Fibroblast of lung (primary cell): ENCODE measurements at regions not wholly inside any gene's neighbourhood (a gene's known extent, or its start where the extent isn't known, plus 50 kb on each side); places are given as distances from the start of the nearest gene placed in this dataset.

Experiments used
- DNase-seq, 2 donors: peaks; one replicate each; pipeline versions ENCODE4 v3.0.0 to v3.0.0-alpha.2; 2010; ENCODE audit warnings: low read depth in 2 of 2
- H2AFZ ChIP-seq: 2 replicates; pipeline ENCODE4 v1.5.1; 2012; ENCODE audit warnings: low read length, control low read depth, inconsistent platforms
- H3K27ac ChIP-seq: 2 replicates; pipeline ENCODE4 v1.5.1; 2011; ENCODE audit warnings: low read length, control low read depth; ENCODE audit not compliant: insufficient read depth
- H3K27me3 ChIP-seq: 2 replicates; pipeline ENCODE4 v1.5.1; 2011; ENCODE audit warnings: mild to moderate bottlenecking, low read length; ENCODE audit not compliant: control insufficient read depth, insufficient read depth
- H3K36me3 ChIP-seq: 2 replicates; pipeline ENCODE4 v1.5.1; 2011; ENCODE audit warnings: low read length; ENCODE audit not compliant: control insufficient read depth, insufficient read depth
- H3K4me1 ChIP-seq: 2 replicates; pipeline ENCODE4 v1.5.1; 2011; ENCODE audit warnings: low read length; ENCODE audit not compliant: control insufficient read depth, insufficient read depth; ENCODE audit errors: extremely low read depth
- H3K4me2 ChIP-seq: 2 replicates; pipeline ENCODE4 v1.5.1; 2011; ENCODE audit warnings: low read length, control low read depth; ENCODE audit not compliant: insufficient read depth; ENCODE audit errors: extremely low read depth
- H3K4me3 ChIP-seq, 4 experiments: fragments of 200-600 bp in 1 of 4; sonication (generic) in 1 of 4; replicated peaks in 1 of 4; 2 replicates each; pipeline ENCODE4 v1.5.1; 2011 to 2016; ENCODE audit warnings: low read length in 4 of 4, low read depth in 3 of 4, mild to moderate bottlenecking in 3 of 4, control low read depth in 2 of 4, inconsistent platforms in 1 of 4, mixed read lengths in 1 of 4; ENCODE audit not compliant: insufficient read depth in 1 of 4; ENCODE audit errors: control extremely low read depth in 1 of 4
- H3K79me2 ChIP-seq: 2 replicates; pipeline ENCODE4 v1.5.1; 2012; ENCODE audit warnings: mild to moderate bottlenecking, low read length, inconsistent platforms; ENCODE audit not compliant: control insufficient read depth, insufficient read depth
- H3K9ac ChIP-seq: 2 replicates; pipeline ENCODE4 v1.5.1; 2011; ENCODE audit warnings: mild to moderate bottlenecking, low read length, control low read depth; ENCODE audit not compliant: insufficient read depth
- H3K9me3 ChIP-seq: 2 replicates; pipeline ENCODE4 v1.5.1; 2012; ENCODE audit warnings: low read depth, low read length; ENCODE audit not compliant: control insufficient read depth, insufficient read depth
- H4K20me1 ChIP-seq: 2 replicates; pipeline ENCODE4 v1.5.1; 2011; ENCODE audit warnings: low read length; ENCODE audit not compliant: control insufficient read depth, insufficient read depth; ENCODE audit errors: extremely low read depth
- EZH2 ChIP-seq: IDR thresholded peaks from 2 replicates; pipeline ENCODE4 v1.5.1; 2012; ENCODE audit warnings: low read length, control low read depth, mild to moderate bottlenecking; ENCODE audit errors: missing control alignments
- TF ChIP-seq, protein P1 (sequence below), 2 donors: IDR thresholded peaks in 1 of 2; conservative IDR thresholded peaks in 1 of 2; 1 replicate in 1 of 2; 2 replicates in 1 of 2; pipeline ENCODE4 v1.5.1; 2011 to 2012; ENCODE audit warnings: low read length in 2 of 2, control low read depth in 1 of 2, inconsistent platforms in 1 of 2, low read depth in 1 of 2, mild to moderate bottlenecking in 1 of 2

- no peaks in the 10 kb centered on the region for H3K4me1 ChIP-seq
- H3K9ac ChIP-seq, result no peak overlapping the region
- H3K79me2 ChIP-seq, result no peaks in the 10 kb centered on the region
- H3K9me3 ChIP-seq, result no peaks in the 10 kb centered on the region
- no peak for DNase-seq
- H4K20me1 ChIP-seq, result no peaks in the 10 kb centered on the region
- no peaks in the 10 kb centered on the region for H3K36me3 ChIP-seq
- H3K4me3 ChIP-seq, result no peak overlapping the region
- no peak for TF ChIP-seq EZH2
- TF ChIP-seq, protein P1, sequence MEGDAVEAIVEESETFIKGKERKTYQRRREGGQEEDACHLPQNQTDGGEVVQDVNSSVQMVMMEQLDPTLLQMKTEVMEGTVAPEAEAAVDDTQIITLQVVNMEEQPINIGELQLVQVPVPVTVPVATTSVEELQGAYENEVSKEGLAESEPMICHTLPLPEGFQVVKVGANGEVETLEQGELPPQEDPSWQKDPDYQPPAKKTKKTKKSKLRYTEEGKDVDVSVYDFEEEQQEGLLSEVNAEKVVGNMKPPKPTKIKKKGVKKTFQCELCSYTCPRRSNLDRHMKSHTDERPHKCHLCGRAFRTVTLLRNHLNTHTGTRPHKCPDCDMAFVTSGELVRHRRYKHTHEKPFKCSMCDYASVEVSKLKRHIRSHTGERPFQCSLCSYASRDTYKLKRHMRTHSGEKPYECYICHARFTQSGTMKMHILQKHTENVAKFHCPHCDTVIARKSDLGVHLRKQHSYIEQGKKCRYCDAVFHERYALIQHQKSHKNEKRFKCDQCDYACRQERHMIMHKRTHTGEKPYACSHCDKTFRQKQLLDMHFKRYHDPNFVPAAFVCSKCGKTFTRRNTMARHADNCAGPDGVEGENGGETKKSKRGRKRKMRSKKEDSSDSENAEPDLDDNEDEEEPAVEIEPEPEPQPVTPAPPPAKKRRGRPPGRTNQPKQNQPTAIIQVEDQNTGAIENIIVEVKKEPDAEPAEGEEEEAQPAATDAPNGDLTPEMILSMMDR (conservative IDR thresholded peaks at IDR 0.05 in 1 of 2, IDR thresholded peaks at IDR 0.05 in 1 of 2; ENCODE audit: low read depth in 1 of 2, low read length in 2 of 2), result no peak
- H3K27ac ChIP-seq, result no peak overlapping the region
- H3K27me3 ChIP-seq, result no peaks in the 10 kb centered on the region
- no peak overlapping the region for H3K4me2 ChIP-seq
- no peak overlapping the region for H2AFZ ChIP-seq
Observed at GRCh38 chr1:232404227-232404626, 225.7 kb downstream of the SIPA1L2 start.

DNA sequence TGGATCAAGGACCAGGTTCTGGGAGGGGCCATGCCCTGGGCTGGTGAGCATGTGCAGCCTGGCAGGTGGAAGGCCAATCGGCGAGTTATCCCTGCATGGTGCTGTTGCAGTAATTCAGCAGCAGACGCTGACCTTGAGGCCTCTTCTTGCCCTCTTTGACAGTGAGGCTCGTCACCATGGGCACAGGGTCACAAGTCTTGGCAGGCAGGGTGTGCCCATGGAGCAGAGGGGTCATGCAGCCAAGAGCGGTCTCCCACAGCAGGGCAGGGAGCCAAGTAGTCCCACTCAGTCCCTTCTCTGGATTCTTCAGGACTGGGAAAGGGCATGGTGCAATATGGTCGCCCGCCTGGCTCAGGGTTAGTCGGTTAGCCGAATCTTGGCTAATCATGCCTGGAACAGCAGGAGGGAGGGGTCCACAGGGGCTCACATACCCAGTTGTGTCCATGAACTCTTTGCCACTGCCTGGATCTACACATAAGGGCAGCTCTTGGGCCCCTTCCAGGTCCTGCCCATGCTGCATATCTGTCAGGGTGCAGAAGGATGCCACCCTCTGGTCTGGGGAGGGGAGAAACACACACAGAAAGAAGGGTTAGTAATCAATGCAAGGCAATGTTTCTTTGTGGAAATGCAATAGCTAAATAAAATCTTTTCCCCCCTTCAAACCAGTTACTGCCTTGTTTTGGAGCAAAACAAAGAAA lies 226.8 kb downstream of the SIPA1L2 start:
- TF ChIP-seq EZH2, result no peak
- TF ChIP-seq, protein P1 (conservative IDR thresholded peaks at IDR 0.05 in 1 of 2, IDR thresholded peaks at IDR 0.05 in 1 of 2; ENCODE audit: low read depth in 1 of 2, low read length in 2 of 2), result no peak
- Histone ChIP-seq H4K20me1 (no peaks in the 10 kb centered on the region), H3K4me1 (no peaks in the 10 kb centered on the region), H3K9ac (no peak overlapping the region), H3K79me2 (no peaks in the 10 kb centered on the region), H2AFZ (no peak overlapping the region), H3K27ac (no peak overlapping the region), H3K9me3 (no peaks in the 10 kb centered on the region), H3K36me3 (no peaks in the 10 kb centered on the region), H3K4me3 (no peak overlapping the region), H3K27me3 (no peaks in the 10 kb centered on the region), H3K4me2 (no peak overlapping the region)
- no peak for DNase-seq

- H3K36me3 ChIP-seq, result no peaks in the 10 kb centered on the region
- H3K9ac ChIP-seq, result no peak overlapping the region
- no peaks in the 10 kb centered on the region for H3K9me3 ChIP-seq
- no peaks in the 10 kb centered on the region for H3K79me2 ChIP-seq
- H3K27me3 ChIP-seq, result no peaks in the 10 kb centered on the region
- H3K4me2 ChIP-seq, result no peak overlapping the region
- TF ChIP-seq, protein P1 (conservative IDR thresholded peaks at IDR 0.05 in 1 of 2, IDR thresholded peaks at IDR 0.05 in 1 of 2; ENCODE audit: low read depth in 1 of 2, low read length in 2 of 2), result no peak
- no peak for TF ChIP-seq EZH2
- H3K4me3 ChIP-seq, result no peak overlapping the region
- H3K27ac ChIP-seq, result no peak overlapping the region
- no peak overlapping the region for H2AFZ ChIP-seq
- DNase-seq, result no peak
- no peaks in the 10 kb centered on the region for H3K4me1 ChIP-seq
- no peaks in the 10 kb centered on the region for H4K20me1 ChIP-seq
Observed at GRCh38 chr1:232398823-232399222, 231.1 kb downstream of the SIPA1L2 start.
